CD4-positive, alpha-beta memory T cell (primary cell): ENCODE measurements at regions not wholly inside any gene's neighbourhood (a gene's known extent, or its start where the extent isn't known, plus 50 kb on each side); places are given as distances from the start of the nearest gene placed in this dataset.

Experiments used
- CTCF ChIA-PET: fragments of 350-600 bp; sonication (Branson Sonifier 250); formaldehyde crosslinking; loops from one replicate; lab custom pipeline; 2021; ENCODE audit warnings: inconsistent platforms; ENCODE audit not compliant: partially characterized antibody; lab: Charles Lee
- POLR2A ChIA-PET: fragments of 350-600 bp; sonication (Branson Sonifier 250); formaldehyde crosslinking; loops from one replicate; lab custom pipeline; 2021; ENCODE audit not compliant: partially characterized antibody; lab: Charles Lee
- DNase-seq, 5 donors: peaks; one replicate each; pipeline versions ENCODE4 v3.0.0 to v3.0.0-alpha.2; 2020 to 2022; ENCODE audit warnings: mixed read lengths in 1 of 5
- H3K27ac ChIP-seq: one replicate; pipeline ENCODE4 v1.7.0; 2013; ENCODE audit warnings: low read depth, low read length
- H3K27me3 ChIP-seq: 2 replicates; pipeline ENCODE4 v1.7.0; 2013; ENCODE audit warnings: mild to moderate bottlenecking, low read length, moderate library complexity; ENCODE audit not compliant: insufficient read depth
- H3K36me3 ChIP-seq: 2 replicates; pipeline ENCODE4 v1.7.0; 2013; ENCODE audit warnings: mild to moderate bottlenecking, low read length, moderate library complexity; ENCODE audit not compliant: insufficient read depth
- H3K4me1 ChIP-seq: 2 replicates; pipeline ENCODE4 v1.7.0; 2013; ENCODE audit warnings: mild to moderate bottlenecking, low read length, moderate library complexity; ENCODE audit not compliant: insufficient read depth
- H3K4me3 ChIP-seq, 2 donors: one replicate each; pipeline ENCODE4 v1.7.0; 2013; ENCODE audit warnings: low read length in 2 of 2, mild to moderate bottlenecking in 1 of 2
- H3K9me3 ChIP-seq, 2 donors: one replicate each; pipeline ENCODE4 v1.7.0; 2013; ENCODE audit warnings: low read length in 2 of 2, control low read depth in 1 of 2; ENCODE audit not compliant: control insufficient read depth in 1 of 2
- H3K27ac Mint-ChIP-seq, 7 donors: one replicate each; pipeline ENCODE4 v1.8.0; 2020 to 2021; ENCODE audit warnings: mixed read lengths in 7 of 7, mild to moderate bottlenecking in 6 of 7, inconsistent platforms in 3 of 7, moderate library complexity in 3 of 7
- H3K27me3 Mint-ChIP-seq, 2 donors: one replicate each; pipeline ENCODE4 v1.8.0; 2020 to 2021; ENCODE audit warnings: mixed read lengths in 2 of 2
- H3K36me3 Mint-ChIP-seq, 2 donors: one replicate each; pipeline ENCODE4 v1.8.0; 2020 to 2021; ENCODE audit warnings: mixed read lengths in 2 of 2, inconsistent platforms in 1 of 2, mild to moderate bottlenecking in 1 of 2
- H3K4me1 Mint-ChIP-seq, 4 donors: one replicate each; pipeline ENCODE4 v1.8.0; 2020 to 2021; ENCODE audit warnings: mixed read lengths in 4 of 4, mild to moderate bottlenecking in 1 of 4
- H3K4me3 Mint-ChIP-seq, 8 donors: one replicate each; pipeline ENCODE4 v1.8.0; 2020 to 2021; ENCODE audit warnings: mixed read lengths in 8 of 8, mild to moderate bottlenecking in 7 of 8, moderate library complexity in 6 of 8, inconsistent platforms in 3 of 8
- H3K9me3 Mint-ChIP-seq, 8 donors: one replicate each; pipeline ENCODE4 v1.8.0; 2020 to 2021; ENCODE audit warnings: mixed read lengths in 8 of 8, mild to moderate bottlenecking in 5 of 8, inconsistent platforms in 3 of 8, moderate library complexity in 1 of 8
- intact Hi-C: fragments of 100-400 bp; cut with micrococcal nuclease; formaldehyde crosslinking; loops from one replicate; pipeline ENCODE4 v1.15.1; 2023

DNA sequence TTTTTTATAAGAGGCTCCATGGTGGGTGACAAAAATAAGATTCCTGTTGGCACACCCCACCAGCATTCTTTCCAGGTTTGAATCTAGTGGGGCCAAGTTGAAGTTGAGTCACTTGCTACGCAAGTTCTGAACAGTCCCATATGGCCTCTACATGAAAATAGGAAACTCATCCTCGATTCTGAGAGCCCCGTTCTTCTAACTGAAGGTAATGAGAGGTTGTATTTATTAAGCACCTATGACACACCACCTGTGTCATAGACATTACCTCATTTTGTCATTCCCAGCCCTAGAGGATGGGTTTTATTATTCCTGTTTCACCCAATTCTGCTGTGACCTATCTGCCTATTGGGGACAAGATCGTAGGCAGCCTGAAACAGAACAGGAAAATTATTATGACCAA is 131.7 kb downstream of the ACTL7B start:
- Mint-ChIP-seq H3K27me3 (no peaks in the 10 kb centered on the region), H3K4me3 (no peak overlapping the region), H3K27ac (no peak overlapping the region), H3K9me3 (peaks cover 0 to 5% (median 2%) of the 10 kb centered on the region in 8 donors), H3K4me1 (no peaks in the 10 kb centered on the region), H3K36me3 (no peaks in the 10 kb centered on the region)
- ChIA-PET POLR2A (interaction anchor here (0.6 kb wide), 1 partner anchor 8 kb away, joined by 3 read pairs; no protein-coding TSS in a partner anchor), CTCF (no interaction called here)
- H3K9me3 ChIP-seq = no peaks in the 10 kb centered on the region
- intact Hi-C loops = no loop called here
- no peak overlapping the region for H3K27ac ChIP-seq
- H3K36me3 ChIP-seq = no peaks in the 10 kb centered on the region
- no peaks in the 10 kb centered on the region for H3K4me1 ChIP-seq
- H3K27me3 ChIP-seq = no peaks in the 10 kb centered on the region
- no peak for DNase-seq
- no peak overlapping the region for H3K4me3 ChIP-seq

DNA sequence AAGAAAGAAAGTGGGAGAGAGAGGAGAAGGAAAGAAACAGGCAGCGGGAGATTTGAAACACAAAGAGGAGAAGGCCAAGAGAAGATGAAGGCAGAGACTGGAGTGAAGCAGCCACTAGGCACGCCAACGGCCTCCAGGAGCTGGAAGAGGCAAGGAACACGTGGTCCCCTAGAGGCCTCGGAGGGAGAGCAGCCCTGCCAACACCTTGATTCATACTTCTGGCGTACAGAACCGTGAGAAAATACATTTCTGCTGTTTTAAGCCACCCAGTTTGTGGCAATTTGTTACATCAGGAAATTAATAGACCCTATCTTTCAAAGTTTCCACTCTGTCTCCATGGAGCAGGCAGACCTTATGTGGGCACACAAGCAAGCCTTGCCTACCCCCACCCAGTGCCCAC is 133.4 kb downstream of the ACTL7B start:
- CTCF ChIA-PET = no interaction called here
- H3K27me3 ChIP-seq = no peaks in the 10 kb centered on the region
- Mint-ChIP-seq H3K9me3 (peaks cover 0 to 8% (median 1%) of the 10 kb centered on the region in 8 donors), H3K27ac (no peak overlapping the region), H3K36me3 (no peaks in the 10 kb centered on the region), H3K4me1 (no peaks in the 10 kb centered on the region), H3K27me3 (no peaks in the 10 kb centered on the region), H3K4me3 (no peak overlapping the region)
- no peaks in the 10 kb centered on the region for H3K36me3 ChIP-seq
- no peak for DNase-seq
- POLR2A ChIA-PET = no interaction called here
- H3K9me3 ChIP-seq = no peaks in the 10 kb centered on the region
- no peaks in the 10 kb centered on the region for H3K4me1 ChIP-seq
- no peak overlapping the region for H3K27ac ChIP-seq
- H3K4me3 ChIP-seq = no peak overlapping the region
- intact Hi-C loops = no loop called here

DNA sequence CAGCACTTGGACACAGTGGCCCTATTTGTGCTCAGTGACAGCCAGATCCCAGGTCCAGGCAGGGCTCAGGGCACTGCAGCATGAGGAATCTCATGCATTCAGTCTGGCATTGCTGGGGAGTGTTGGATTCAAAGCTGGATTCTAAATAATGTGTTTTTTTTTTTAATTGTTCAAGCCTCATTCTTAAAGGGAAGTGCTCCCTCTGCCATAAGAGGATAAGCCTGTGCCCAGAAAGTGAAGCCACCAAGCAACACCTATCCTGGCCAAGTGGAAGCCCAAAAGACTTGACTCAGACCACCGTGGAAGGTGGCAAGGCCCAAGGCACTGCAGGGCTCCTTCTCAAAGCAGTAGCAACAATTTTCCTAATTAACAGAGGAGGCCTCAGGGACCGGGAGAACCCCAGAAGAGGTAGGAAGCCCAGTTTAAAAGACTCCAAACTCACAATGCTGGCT is 135.6 kb downstream of the ACTL7B start:
- Mint-ChIP-seq H3K27me3 (no peaks in the 10 kb centered on the region), H3K4me3 (no peak overlapping the region), H3K4me1 (no peaks in the 10 kb centered on the region), H3K27ac (peak overlapping the region in 1 of 7 donors; percentile 6), H3K9me3 (peaks cover 2 to 24% (median 11%) of the 10 kb centered on the region in 8 donors), H3K36me3 (no peaks in the 10 kb centered on the region)
- no peaks in the 10 kb centered on the region for H3K4me1 ChIP-seq
- H3K4me3 ChIP-seq = no peak overlapping the region
- CTCF ChIA-PET = no interaction called here
- POLR2A ChIA-PET = no interaction called here
- H3K36me3 ChIP-seq = no peaks in the 10 kb centered on the region
- intact Hi-C loops = no loop called here
- no peak for DNase-seq
- H3K27me3 ChIP-seq = no peaks in the 10 kb centered on the region
- no peaks in the 10 kb centered on the region for H3K9me3 ChIP-seq
- H3K27ac ChIP-seq = no peak overlapping the region

DNA sequence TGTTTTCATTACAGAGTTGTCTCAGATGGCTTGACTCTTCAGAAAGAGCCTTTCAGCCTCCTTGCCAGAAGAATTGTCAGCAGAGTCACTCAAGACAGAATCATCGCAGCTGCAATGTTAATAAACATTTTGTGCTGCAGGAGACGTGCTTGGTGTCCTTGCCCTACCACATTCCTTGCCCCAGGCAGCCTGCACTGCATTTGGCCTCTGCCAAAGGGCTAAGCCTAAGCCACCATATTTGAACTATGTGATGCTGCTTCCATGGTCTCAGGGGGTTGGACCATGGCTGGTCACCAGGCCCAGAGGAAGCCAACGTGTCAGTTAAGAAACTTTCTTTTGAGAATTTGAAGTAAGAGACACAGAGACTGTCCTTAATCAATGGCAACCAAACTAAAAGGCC is 145.4 kb downstream of the ACTL7B start:
- Mint-ChIP-seq H3K36me3 (no peaks in the 10 kb centered on the region), H3K9me3 (peaks cover 2 to 11% (median 4%) of the 10 kb centered on the region in 8 donors), H3K4me1 (no peaks in the 10 kb centered on the region), H3K4me3 (no peak overlapping the region), H3K27me3 (peaks cover 0 to 3% of the 10 kb centered on the region in 2 donors), H3K27ac (no peak overlapping the region)
- DNase-seq = no peak
- ChIA-PET CTCF (no interaction called here), POLR2A (no interaction called here)
- intact Hi-C loops = no loop called here
- Histone ChIP-seq H3K4me3 (no peak overlapping the region), H3K27me3 (no peaks in the 10 kb centered on the region), H3K9me3 (no peaks in the 10 kb centered on the region), H3K4me1 (no peaks in the 10 kb centered on the region), H3K36me3 (no peaks in the 10 kb centered on the region), H3K27ac (no peak overlapping the region)

DNA sequence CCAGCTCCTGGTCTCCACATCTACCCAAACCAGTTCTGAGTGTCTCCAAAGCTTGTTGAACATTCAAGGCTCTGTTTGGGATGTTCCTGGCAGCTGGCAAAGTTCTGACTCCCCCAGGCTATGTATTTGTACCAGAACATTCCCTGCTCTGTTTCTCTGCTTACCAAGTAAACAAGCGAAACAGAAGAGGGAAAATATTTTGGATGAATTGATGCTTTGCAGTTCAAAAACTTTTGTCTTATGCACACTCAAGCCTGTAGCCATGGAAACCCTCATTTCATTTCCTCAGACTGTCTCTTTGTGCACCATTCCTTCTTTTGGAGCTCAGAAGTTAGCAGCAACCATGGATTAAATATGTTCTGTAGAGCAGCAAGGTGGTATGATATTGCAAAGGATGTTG is 145.8 kb downstream of the ACTL7B start:
- no peak overlapping the region for H3K4me3 Mint-ChIP-seq
- Histone ChIP-seq H3K4me3 (no peak overlapping the region), H3K27ac (no peak overlapping the region), H3K36me3 (no peaks in the 10 kb centered on the region), H3K4me1 (no peaks in the 10 kb centered on the region), H3K27me3 (no peaks in the 10 kb centered on the region), H3K9me3 (no peaks in the 10 kb centered on the region)
- DNase-seq = no peak
- POLR2A ChIA-PET = no interaction called here
- H3K9me3 Mint-ChIP-seq = peaks cover 2 to 10% (median 4%) of the 10 kb centered on the region in 8 donors
- intact Hi-C loops = no loop called here
- no peaks in the 10 kb centered on the region for H3K4me1 Mint-ChIP-seq
- CTCF ChIA-PET = no interaction called here
- peaks cover 0 to 3% of the 10 kb centered on the region in 2 donors for H3K27me3 Mint-ChIP-seq
- H3K36me3 Mint-ChIP-seq = no peaks in the 10 kb centered on the region
- H3K27ac Mint-ChIP-seq = no peak overlapping the region

DNA sequence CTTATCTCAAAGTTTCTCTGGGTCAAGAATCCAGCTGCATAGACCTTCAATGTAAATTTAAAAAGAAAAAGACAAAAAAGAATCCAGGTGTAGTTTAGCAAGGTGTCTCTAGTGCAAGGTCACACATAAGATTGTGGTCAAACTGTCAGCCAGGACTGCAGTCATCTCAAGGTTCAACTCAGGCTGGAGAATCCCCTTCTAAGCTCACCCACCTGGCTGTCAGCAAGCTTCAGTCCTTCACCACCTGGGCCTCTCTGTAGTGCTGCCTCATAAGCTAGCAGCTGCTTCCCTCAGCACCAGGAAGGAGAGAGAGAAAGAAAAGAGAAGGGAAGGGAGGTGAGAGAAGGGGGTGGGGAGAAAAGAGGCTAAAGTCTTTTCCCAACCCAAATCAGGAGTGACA is 146.7 kb downstream of the ACTL7B start:
- Histone ChIP-seq H3K27ac (no peak overlapping the region), H3K27me3 (no peaks in the 10 kb centered on the region), H3K36me3 (no peaks in the 10 kb centered on the region), H3K9me3 (no peaks in the 10 kb centered on the region), H3K4me1 (no peaks in the 10 kb centered on the region), H3K4me3 (no peak overlapping the region)
- intact Hi-C loops = no loop called here
- no peak overlapping the region for H3K27ac Mint-ChIP-seq
- H3K27me3 Mint-ChIP-seq = peaks cover 0 to 3% of the 10 kb centered on the region in 2 donors
- peaks cover 2 to 9% (median 3%) of the 10 kb centered on the region in 8 donors for H3K9me3 Mint-ChIP-seq
- CTCF ChIA-PET = no interaction called here
- POLR2A ChIA-PET = no interaction called here
- no peaks in the 10 kb centered on the region for H3K4me1 Mint-ChIP-seq
- no peak overlapping the region for H3K4me3 Mint-ChIP-seq
- no peak for DNase-seq
- no peaks in the 10 kb centered on the region for H3K36me3 Mint-ChIP-seq

DNA sequence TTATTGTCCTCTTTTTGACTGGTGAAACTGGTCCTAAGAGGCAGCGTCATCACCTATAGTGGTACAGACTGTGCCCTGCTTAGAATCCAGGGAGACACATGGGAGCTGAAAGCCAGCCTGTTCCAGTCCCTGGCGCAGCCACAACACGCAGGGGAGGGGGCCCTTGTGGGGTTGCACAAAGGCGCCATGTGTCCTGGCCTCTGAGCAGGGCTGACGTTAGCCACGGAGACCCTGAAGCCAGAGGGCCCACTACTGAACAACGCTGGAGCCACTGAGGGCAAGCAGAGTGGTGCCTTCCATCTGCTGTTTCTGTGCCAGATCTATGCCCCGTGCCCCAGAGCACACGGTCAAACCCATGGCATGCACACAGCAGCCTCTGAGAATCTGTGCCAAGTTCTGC is 147.3 kb downstream of the ACTL7B start:
- intact Hi-C loops = no loop called here
- Mint-ChIP-seq H3K36me3 (no peaks in the 10 kb centered on the region), H3K9me3 (peaks cover 2 to 9% (median 4%) of the 10 kb centered on the region in 8 donors), H3K4me1 (no peaks in the 10 kb centered on the region), H3K27me3 (peaks cover 0 to 3% of the 10 kb centered on the region in 2 donors), H3K27ac (no peak overlapping the region), H3K4me3 (no peak overlapping the region)
- CTCF ChIA-PET = no interaction called here
- Histone ChIP-seq H3K36me3 (no peaks in the 10 kb centered on the region), H3K27ac (no peak overlapping the region), H3K27me3 (no peaks in the 10 kb centered on the region), H3K9me3 (no peaks in the 10 kb centered on the region), H3K4me1 (no peaks in the 10 kb centered on the region), H3K4me3 (no peak overlapping the region)
- no peak for DNase-seq
- POLR2A ChIA-PET = no interaction called here

DNA sequence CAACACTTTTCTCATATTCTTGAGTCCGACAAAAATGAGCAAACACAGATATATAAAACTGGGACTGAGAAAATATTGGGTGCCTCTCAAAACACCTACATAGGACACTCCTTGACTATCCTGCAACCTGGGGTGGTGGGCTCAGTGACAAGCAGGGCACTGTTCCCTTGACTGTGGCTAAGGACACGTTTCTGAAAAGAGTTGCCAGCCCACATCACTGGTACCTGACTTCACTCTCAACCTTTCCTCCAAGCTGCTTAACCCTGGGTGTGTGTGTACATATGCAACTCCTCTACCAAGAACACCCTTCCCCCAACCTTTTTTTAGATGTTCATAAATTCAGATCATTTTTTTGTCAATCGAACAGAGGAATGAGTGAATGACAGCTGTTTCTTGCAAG is 148.7 kb downstream of the ACTL7B start:
- Mint-ChIP-seq H3K4me1 (no peaks in the 10 kb centered on the region), H3K9me3 (peaks cover 0 to 5% (median 2%) of the 10 kb centered on the region in 8 donors), H3K27ac (no peak overlapping the region), H3K4me3 (no peak overlapping the region), H3K36me3 (no peaks in the 10 kb centered on the region), H3K27me3 (no peaks in the 10 kb centered on the region)
- intact Hi-C loops = no loop called here
- no peak for DNase-seq
- H3K27ac ChIP-seq = no peak overlapping the region
- H3K4me1 ChIP-seq = no peaks in the 10 kb centered on the region
- POLR2A ChIA-PET = no interaction called here
- H3K9me3 ChIP-seq = no peaks in the 10 kb centered on the region
- H3K4me3 ChIP-seq = no peak overlapping the region
- CTCF ChIA-PET = no interaction called here
- no peaks in the 10 kb centered on the region for H3K27me3 ChIP-seq
- no peaks in the 10 kb centered on the region for H3K36me3 ChIP-seq
